Endodermal cell (in vitro differentiated cells): ENCODE measurements at regions not wholly inside any gene's neighbourhood (a gene's known extent, or its start where the extent isn't known, plus 50 kb on each side); places are given as distances from the start of the nearest gene placed in this dataset.

Source experiments
- DNase-seq: peaks from one replicate; pipeline ENCODE4 v3.0.0-alpha.2; 2017
- H3K27ac ChIP-seq: 2 replicates; pipeline ENCODE4 v1.5.1; 2013; ENCODE audit warnings: mild to moderate bottlenecking, low read depth, low read length, moderate library complexity
- H3K27me3 ChIP-seq: 2 replicates; pipeline ENCODE4 v1.6.1; 2013; ENCODE audit warnings: mild to moderate bottlenecking, low read length, moderate library complexity; ENCODE audit not compliant: insufficient read depth, control insufficient read depth, poor library complexity, severe bottlenecking
- H3K36me3 ChIP-seq: 2 replicates; pipeline ENCODE4 v1.7.0; 2013; ENCODE audit warnings: mild to moderate bottlenecking, low read length, moderate library complexity; ENCODE audit not compliant: control insufficient read depth, insufficient read depth
- H3K4me1 ChIP-seq: one replicate; pipeline ENCODE4 v1.7.0; 2013; ENCODE audit warnings: low read length; ENCODE audit not compliant: control insufficient read depth, insufficient read depth
- H3K4me3 ChIP-seq: 2 replicates; pipeline ENCODE4 v1.5.1; 2013; ENCODE audit warnings: mild to moderate bottlenecking, low read length, moderate library complexity
- H3K9ac ChIP-seq: 2 replicates; pipeline ENCODE4 v1.6.1; 2013; ENCODE audit warnings: mild to moderate bottlenecking, low read length, moderate library complexity; ENCODE audit not compliant: poor library complexity, severe bottlenecking; ENCODE audit errors: extremely low read depth
- H3K9me3 ChIP-seq: 2 replicates; pipeline ENCODE4 v1.6.1; 2013; ENCODE audit warnings: mild to moderate bottlenecking, low read length, moderate library complexity; ENCODE audit not compliant: control insufficient read depth
- H3K27ac Mint-ChIP-seq: 2 replicates; pipeline ENCODE4 v1.8.0; 2020; ENCODE audit warnings: mixed read lengths
- H3K27me3 Mint-ChIP-seq: 2 replicates; pipeline ENCODE4 v1.8.0; 2021; ENCODE audit warnings: mild to moderate bottlenecking, mixed read lengths; ENCODE audit not compliant: insufficient read depth
- H3K36me3 Mint-ChIP-seq: 2 replicates; pipeline ENCODE4 v1.8.0; 2020; ENCODE audit warnings: low read depth, mixed read lengths
- H3K4me1 Mint-ChIP-seq: 2 replicates; pipeline ENCODE4 v1.8.0; 2020; ENCODE audit warnings: mixed read lengths
- H3K4me3 Mint-ChIP-seq: 2 replicates; pipeline ENCODE4 v1.8.0; 2020; ENCODE audit warnings: mild to moderate bottlenecking, moderate library complexity, mixed read lengths
- H3K9me3 Mint-ChIP-seq: 2 replicates; pipeline ENCODE4 v1.8.0; 2020; ENCODE audit warnings: mild to moderate bottlenecking, mixed read lengths
- WGBS, 2 experiments: methylation state at CpG; one replicate each; pipeline versions ENCODE4 v1.1.5 to v1.1.7; 2013; ENCODE audit warnings: missing lambda C conversion rate in 2 of 2, mixed read lengths in 1 of 2; ENCODE audit not compliant: insufficient coverage in 1 of 2, insufficient read length in 1 of 2; 5-methylcytosine and 5-hydroxymethylcytosine counted together
- TF ChIP-seq, protein P1 (sequence below): fragments of 200-600 bp; sonication (generic); conservative IDR thresholded peaks from 2 replicates; pipeline ENCODE4 v1.5.0; 2021; ENCODE audit warnings: antibody characterized with exemption, mild to moderate bottlenecking

DNA sequence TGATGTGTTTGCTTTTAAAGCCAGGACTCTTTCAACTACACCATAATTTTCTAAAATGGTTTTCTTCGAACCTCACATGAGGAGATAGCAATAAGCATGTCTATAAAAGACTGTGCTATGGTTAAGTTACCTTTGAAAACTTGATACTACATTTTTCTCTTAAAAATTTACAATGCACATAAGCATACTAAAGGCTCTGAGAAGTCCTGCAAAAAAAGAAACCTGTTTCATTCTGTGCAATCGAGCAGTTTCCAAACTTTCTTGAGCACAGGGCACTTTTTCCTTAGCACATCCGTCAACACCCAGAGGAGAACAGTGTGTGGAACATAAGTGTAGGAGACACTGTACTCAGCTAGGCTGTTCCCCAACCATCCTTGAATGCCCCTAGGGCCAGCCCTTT lies 144.1 kb upstream of the ARHGAP20 start:
- Histone ChIP-seq H3K4me1 (no peaks in the 10 kb centered on the region), H3K9ac (no peak overlapping the region), H3K36me3 (no peaks in the 10 kb centered on the region), H3K27ac (no peak overlapping the region), H3K9me3 (peaks cover 15% of the 10 kb centered on the region), H3K4me3 (no peak overlapping the region), H3K27me3 (peaks cover 45% of the 10 kb centered on the region)
- Mint-ChIP-seq H3K4me3 (no peak overlapping the region), H3K27me3 (peaks cover 65% of the 10 kb centered on the region), H3K9me3 (no peaks in the 10 kb centered on the region), H3K27ac (no peak overlapping the region), H3K36me3 (no peaks in the 10 kb centered on the region), H3K4me1 (peaks cover 15% of the 10 kb centered on the region)
- TF ChIP-seq, protein P1, sequence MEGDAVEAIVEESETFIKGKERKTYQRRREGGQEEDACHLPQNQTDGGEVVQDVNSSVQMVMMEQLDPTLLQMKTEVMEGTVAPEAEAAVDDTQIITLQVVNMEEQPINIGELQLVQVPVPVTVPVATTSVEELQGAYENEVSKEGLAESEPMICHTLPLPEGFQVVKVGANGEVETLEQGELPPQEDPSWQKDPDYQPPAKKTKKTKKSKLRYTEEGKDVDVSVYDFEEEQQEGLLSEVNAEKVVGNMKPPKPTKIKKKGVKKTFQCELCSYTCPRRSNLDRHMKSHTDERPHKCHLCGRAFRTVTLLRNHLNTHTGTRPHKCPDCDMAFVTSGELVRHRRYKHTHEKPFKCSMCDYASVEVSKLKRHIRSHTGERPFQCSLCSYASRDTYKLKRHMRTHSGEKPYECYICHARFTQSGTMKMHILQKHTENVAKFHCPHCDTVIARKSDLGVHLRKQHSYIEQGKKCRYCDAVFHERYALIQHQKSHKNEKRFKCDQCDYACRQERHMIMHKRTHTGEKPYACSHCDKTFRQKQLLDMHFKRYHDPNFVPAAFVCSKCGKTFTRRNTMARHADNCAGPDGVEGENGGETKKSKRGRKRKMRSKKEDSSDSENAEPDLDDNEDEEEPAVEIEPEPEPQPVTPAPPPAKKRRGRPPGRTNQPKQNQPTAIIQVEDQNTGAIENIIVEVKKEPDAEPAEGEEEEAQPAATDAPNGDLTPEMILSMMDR, result no peak
- 79 to 100% methylated on average over 2 of the region's 3 CpGs for WGBS, 2 experiments
- no peak for DNase-seq

DNA sequence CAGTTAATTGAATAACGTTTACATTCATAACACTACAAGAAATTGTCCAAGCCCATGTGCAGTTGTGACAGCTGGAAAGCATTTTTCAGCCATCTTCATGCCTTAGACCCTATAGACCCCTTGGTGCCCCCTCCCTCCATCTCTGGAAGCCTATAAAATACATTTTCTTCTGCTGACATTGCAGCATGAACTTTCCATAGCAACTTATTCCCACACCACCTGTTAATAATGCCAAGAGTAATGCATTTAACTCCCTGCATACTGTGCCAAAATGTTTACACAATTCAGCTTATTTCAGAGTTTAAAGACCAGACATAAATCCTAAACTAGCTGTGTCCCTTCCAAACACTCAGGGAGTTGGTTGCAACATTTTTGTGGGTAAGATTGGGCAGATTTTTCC lies 143.0 kb upstream of the ARHGAP20 start:
- Mint-ChIP-seq H3K9me3 (no peaks in the 10 kb centered on the region), H3K4me1 (peaks cover 24% of the 10 kb centered on the region), H3K27ac (no peak overlapping the region), H3K27me3 (peaks cover 66% of the 10 kb centered on the region), H3K4me3 (no peak overlapping the region), H3K36me3 (no peaks in the 10 kb centered on the region)
- WGBS, 2 experiments, result 91% methylated on average over 1 of the region's 1 CpG; no CpG with 5 or more reads in 1 of the 2 experiments
- Histone ChIP-seq H3K9me3 (peaks cover 15% of the 10 kb centered on the region), H3K9ac (no peak overlapping the region), H3K27ac (no peak overlapping the region), H3K27me3 (peaks cover 40% of the 10 kb centered on the region), H3K36me3 (no peaks in the 10 kb centered on the region), H3K4me1 (no peaks in the 10 kb centered on the region), H3K4me3 (no peak overlapping the region)
- TF ChIP-seq, protein P1, result no peak
- no peak for DNase-seq

DNA sequence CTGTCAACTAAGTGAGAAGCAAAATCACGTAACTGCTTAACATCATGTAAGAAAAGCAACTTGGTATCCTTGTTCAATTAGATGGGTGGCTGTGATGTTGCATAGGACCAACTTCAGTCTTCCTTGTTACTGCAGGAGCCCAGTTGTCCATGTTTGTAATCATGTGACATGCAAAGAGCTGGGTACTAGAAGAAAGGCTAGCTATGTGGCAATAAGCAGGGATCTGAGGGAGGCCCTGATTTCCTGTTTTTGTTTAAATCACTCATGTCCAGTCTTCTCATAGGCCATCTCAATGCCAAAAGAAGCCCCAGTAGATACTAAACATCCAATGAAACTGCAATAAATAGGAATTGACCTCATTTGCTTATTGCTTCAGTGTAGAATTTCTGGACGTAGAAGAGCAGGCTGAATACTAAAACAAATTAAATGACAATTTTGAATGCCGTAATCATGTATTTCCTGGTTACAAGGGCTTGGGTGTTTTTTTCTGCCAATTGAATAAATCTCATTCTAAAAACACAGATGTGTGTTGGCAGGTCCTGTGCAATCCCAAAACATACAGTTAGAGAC lies 140.8 kb upstream of the ARHGAP20 start:
- Histone ChIP-seq H3K9me3 (peaks cover 15% of the 10 kb centered on the region), H3K27me3 (peaks cover 40% of the 10 kb centered on the region), H3K4me3 (no peak overlapping the region), H3K4me1 (no peaks in the 10 kb centered on the region), H3K27ac (no peak overlapping the region), H3K9ac (no peak overlapping the region), H3K36me3 (no peaks in the 10 kb centered on the region)
- H3K4me3 Mint-ChIP-seq, result no peak overlapping the region
- no peaks in the 10 kb centered on the region for H3K9me3 Mint-ChIP-seq
- 93 to 97% methylated on average over 3 of the region's 3 CpGs for WGBS, 2 experiments
- H3K4me1 Mint-ChIP-seq, result peaks cover 24% of the 10 kb centered on the region
- TF ChIP-seq, protein P1, result no peak
- H3K36me3 Mint-ChIP-seq, result no peaks in the 10 kb centered on the region
- H3K27ac Mint-ChIP-seq, result no peak overlapping the region
- peaks cover 71% of the 10 kb centered on the region for H3K27me3 Mint-ChIP-seq
- no peak for DNase-seq
